OCI-LY1 (cell line): ENCODE measurements at regions not wholly inside any gene's neighbourhood (a gene's known extent, or its start where the extent isn't known, plus 50 kb on each side); places are given as distances from the start of the nearest gene placed in this dataset.

ENCODE experiments used
- EZH2 ChIP-seq: fragments of 200-600 bp; sonication (generic), shearing (Covaris generic); IDR thresholded peaks from 2 replicates; pipeline ENCODE4 v1.8.0; 2017; ENCODE audit warnings: borderline replicate concordance, mixed run types, mild to moderate bottlenecking, antibody characterized with exemption, low read length, moderate library complexity, mixed read lengths
- TF ChIP-seq, protein P1 (sequence below): fragments of 200-600 bp; sonication (generic), shearing (Covaris generic); IDR thresholded peaks from 2 replicates; pipeline ENCODE4 v1.5.1; 2017; ENCODE audit warnings: mild to moderate bottlenecking, antibody characterized with exemption, low read length, moderate library complexity, mixed read lengths

DNA sequence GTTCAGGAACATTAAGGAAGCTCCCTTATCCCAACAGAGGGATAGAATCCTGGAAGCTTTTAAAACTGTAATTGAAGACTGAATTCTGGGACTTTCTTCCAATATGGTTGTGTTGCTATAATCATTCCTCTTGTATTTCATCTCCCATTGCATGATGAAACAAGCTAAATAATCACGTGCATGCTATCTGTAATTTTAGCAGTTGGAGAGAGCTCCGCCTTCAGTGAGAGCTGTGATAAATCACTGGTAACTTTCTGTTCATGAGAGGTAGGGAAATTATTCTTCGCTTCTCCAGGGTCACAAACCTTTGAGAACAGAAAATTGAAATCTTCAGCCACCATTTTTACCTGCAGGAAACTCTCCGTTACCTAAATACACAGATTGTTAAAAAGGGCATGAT is 530.2 kb downstream of the HTR7 start:
- TF ChIP-seq EZH2, result no peak
- TF ChIP-seq, protein P1, sequence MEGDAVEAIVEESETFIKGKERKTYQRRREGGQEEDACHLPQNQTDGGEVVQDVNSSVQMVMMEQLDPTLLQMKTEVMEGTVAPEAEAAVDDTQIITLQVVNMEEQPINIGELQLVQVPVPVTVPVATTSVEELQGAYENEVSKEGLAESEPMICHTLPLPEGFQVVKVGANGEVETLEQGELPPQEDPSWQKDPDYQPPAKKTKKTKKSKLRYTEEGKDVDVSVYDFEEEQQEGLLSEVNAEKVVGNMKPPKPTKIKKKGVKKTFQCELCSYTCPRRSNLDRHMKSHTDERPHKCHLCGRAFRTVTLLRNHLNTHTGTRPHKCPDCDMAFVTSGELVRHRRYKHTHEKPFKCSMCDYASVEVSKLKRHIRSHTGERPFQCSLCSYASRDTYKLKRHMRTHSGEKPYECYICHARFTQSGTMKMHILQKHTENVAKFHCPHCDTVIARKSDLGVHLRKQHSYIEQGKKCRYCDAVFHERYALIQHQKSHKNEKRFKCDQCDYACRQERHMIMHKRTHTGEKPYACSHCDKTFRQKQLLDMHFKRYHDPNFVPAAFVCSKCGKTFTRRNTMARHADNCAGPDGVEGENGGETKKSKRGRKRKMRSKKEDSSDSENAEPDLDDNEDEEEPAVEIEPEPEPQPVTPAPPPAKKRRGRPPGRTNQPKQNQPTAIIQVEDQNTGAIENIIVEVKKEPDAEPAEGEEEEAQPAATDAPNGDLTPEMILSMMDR, result no peak
